HG02852 (cell line): ENCODE measurements at regions not wholly inside any gene's neighbourhood (a gene's known extent, or its start where the extent isn't known, plus 50 kb on each side); places are given as distances from the start of the nearest gene placed in this dataset.

Experiments
- ATAC-seq: cut with Tn5 transposase; IDR thresholded peaks from one replicate; pipeline ENCODE4 v1.9.1; 2021; ENCODE audit warnings: mild to moderate bottlenecking, moderate library complexity; ENCODE audit not compliant: unreplicated experiment

DNA sequence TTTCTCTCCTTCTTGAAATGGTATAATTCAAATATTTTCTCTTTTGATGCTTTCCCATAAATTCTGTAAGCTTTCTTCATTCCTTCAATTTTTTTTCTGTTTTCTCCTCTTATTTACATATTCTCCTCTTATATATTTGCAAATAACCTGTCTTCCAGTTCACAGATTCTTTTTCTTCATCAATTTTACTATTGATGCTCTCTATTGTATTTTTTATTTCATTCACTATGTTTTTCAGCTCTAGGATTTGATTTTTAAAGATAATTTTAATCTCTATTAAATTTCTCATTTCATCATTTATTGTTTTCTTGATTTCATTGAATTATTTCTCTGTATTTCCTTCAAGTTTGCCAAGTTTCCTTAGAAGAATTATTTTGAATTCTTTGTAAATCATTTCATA lies 54.0 kb upstream of the PRPS1L1 start:
- ATAC-seq = no peak

GRCh38 chr7:18082169-18082568 lies 54.5 kb upstream of the PRPS1L1 start:
- no peak for ATAC-seq

- peak; percentile 36 for ATAC-seq
These were observed 58.7 kb upstream of the PRPS1L1 start for GRCh38 chr7:18086165-18087025.

GRCh38 chr7:18087026-18087686 lies 59.5 kb upstream of the PRPS1L1 start:
- no peak for ATAC-seq

GRCh38 chr7:18087687-18088078 lies 60.0 kb upstream of the PRPS1L1 start:
- ATAC-seq = no peak

DNA sequence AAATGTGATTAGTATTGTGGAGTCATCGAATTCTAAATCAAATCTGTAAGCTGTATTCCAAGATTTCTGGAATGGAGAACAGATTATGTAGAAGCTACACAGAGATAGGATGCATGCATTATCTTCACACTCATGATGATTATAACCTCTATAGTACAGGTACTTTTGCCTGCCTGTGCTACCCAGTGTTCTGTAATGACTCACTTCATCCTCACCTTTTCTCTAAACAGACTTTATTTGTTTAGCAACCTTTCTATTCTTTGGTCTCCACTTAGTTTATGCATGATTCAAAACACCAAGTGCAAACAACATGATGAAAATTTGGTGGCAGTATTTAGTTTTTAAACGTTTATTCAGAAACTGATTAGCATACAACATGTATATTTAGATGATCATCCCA lies 68.4 kb upstream of the PRPS1L1 start:
- ATAC-seq = no peak

DNA sequence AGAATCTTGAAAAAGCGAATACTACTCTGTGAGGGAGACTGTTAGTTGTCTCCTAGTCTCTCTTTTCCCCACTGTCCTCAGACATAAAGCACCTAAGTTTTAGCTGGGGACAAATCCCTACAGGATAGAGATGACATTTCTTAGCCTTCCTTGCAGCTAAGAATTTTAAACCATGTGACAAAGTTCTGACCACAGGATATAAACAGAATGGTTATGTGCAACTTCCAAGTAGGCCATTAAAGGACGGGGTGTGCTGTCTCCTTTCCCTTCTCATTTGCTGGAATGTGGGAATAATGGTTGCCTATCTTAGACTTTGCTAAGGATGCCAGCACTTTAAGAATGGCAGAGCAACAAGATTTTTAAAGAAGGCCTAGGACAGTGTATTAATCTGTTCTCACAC lies 74.9 kb upstream of the PRPS1L1 start:
- ATAC-seq = no peak

GRCh38 chr7:18103436-18104218 lies 76.0 kb upstream of the PRPS1L1 start:
- ATAC-seq = no peak

GRCh38 chr7:18109762-18110161 lies 82.1 kb upstream of the PRPS1L1 start:
- no peak for ATAC-seq

GRCh38 chr7:18116661-18117060 lies 89.0 kb upstream of the PRPS1L1 start:
- ATAC-seq = no peak

DNA sequence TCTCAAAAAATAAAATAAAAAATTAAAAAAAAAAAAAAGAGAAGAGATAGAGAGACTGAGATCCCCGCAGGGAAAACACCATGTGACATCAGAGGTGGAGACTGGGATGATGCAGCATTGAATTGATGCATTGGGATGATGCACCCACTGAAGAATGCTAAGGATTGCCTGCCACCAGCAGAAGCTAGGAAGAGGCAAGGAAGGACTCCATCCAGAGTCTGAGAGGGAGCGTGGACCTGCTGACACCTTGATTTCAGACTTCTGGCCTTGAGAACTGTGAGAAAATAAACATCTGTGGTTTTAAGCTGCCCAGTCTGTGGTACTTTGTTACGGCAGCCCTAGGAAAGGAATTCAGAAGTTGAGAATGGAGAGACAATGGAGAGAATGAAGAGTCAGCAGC lies 89.8 kb upstream of the PRPS1L1 start:
- ATAC-seq = no peak

GRCh38 chr7:18119985-18120384 lies 92.3 kb upstream of the PRPS1L1 start:
- ATAC-seq = no peak

DNA sequence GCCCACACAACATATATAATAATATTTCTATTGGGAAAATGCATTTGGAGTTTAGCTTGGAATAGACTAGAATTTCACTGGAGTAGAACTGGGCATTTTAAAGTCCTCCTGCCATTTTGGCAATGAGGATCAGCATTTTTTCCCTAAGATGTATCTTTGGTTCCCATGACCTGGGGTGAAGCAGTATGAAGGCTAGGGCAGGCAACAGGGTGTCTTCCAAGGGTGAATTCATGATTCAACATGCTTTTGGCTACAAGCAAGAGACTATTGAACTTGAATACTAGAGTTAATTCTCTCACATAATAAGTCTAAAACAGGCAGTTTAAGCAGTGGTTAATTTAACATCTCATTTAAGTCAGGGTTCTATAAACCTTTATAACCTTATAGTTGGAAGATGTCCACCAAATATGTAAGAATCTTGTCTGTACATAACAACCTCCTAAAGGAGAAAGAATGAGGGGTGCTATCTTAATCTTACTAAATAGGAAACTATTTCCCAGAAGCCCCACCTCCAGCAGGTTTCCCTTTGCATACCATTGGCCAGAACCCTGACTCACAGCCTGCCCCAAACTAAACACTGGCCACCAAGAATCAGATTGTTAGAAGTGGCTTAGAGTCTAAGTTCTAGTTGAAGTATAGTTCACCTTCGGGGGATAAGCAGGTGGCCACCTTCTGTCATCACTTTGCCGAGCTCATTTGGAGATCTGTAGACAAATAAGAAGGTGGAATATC lies 96.0 kb upstream of the PRPS1L1 start:
- ATAC-seq = no peak

DNA sequence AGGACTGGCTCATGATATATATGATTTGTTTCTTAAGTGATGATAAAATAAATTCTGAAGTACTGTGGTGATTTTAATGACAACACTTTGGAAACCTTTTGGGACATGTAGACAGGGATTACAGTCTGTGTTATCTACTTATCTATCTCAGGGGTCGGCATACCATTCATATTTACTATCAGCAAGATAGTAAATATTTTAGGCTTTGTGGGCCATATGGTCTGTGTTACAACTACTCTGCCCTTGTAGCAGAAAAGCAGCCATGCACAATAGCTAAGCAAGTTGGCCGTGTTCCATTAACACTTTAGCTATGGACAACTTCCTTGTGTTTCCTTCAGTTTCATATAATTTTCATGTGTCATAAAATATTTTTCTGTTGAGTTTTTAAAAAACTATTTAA lies 97.8 kb upstream of the PRPS1L1 start:
- ATAC-seq = no peak

- no peak for ATAC-seq
These were observed 98.6 kb upstream of the PRPS1L1 start for GRCh38 chr7:18126281-18126680.

- ATAC-seq = no peak
These were observed 101.2 kb upstream of the PRPS1L1 start for GRCh38 chr7:18128846-18129245.

GRCh38 chr7:18132811-18133210 lies 105.2 kb upstream of the PRPS1L1 start:
- no peak for ATAC-seq

- ATAC-seq = no peak
These were observed 106.3 kb upstream of the PRPS1L1 start for GRCh38 chr7:18133921-18134320.

DNA sequence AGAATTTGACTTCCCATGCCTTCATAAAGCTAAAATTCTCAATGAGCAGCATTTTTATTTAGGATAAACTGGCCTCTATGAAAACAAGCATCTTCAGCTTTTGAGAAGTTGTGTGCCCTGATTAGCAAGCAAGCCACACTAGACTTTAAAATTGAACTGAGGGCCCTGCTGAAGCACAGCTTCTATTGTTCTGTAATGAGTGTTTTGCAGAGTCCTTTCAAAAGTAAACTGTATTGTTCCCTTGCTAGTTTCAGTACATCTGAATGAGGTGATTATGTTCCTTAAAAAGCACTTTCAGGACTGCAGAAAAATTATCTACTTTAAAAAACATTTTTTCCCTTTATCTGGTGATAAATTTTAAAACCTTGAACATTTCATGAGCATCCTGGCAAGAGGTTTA lies 113.3 kb upstream of the PRPS1L1 start:
- ATAC-seq = no peak

GRCh38 chr7:18144166-18144565 lies 116.5 kb upstream of the PRPS1L1 start:
- peak; percentile 71 for ATAC-seq

DNA sequence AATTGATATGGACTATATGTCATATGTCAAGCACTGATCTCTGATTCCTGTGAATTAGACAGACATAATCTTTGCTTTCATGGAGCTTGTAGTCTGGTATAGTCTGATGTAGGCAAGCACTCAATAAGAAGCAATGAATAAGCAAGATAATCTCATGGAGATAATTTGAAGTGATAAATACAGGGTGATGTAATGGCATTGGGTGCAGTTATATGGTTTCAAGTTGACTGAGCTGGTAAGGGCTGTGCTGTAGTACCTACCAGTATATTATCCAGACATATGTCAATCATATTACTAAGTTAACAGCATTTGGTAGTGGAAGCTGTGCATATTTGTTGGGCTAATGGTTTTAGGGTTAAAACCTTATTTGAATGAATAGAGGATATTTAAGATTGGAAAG lies 117.5 kb upstream of the PRPS1L1 start:
- no peak for ATAC-seq
